Cardiac fibroblast (primary cell): ENCODE measurements at regions not wholly inside any gene's neighbourhood (a gene's known extent, or its start where the extent isn't known, plus 50 kb on each side); places are given as distances from the start of the nearest gene placed in this dataset.
"Not testable (repeated sequence)": the region's sequence is repeated elsewhere in the genome, so short reads cannot be mapped to it uniquely, and the experiment has no call there.

ENCODE experiments used
- DNase-seq, 2 donors: peaks; one replicate each; pipeline versions ENCODE4 v3.0.0 to v3.0.0-alpha.2; 2010; ENCODE audit warnings: low read depth in 2 of 2
- H3K4me3 ChIP-seq, 2 donors: replicated peaks in 1 of 2; 1 replicate in 1 of 2; 2 replicates in 1 of 2; pipeline ENCODE4 v1.5.1; 2011; ENCODE audit warnings: low read depth in 2 of 2, low read length in 2 of 2, mild to moderate bottlenecking in 2 of 2, moderate library complexity in 1 of 2

GRCh38 chr5:1573217-1574022, 49.7 kb upstream of the LPCAT1 start:
- not testable (repeated sequence) for DNase-seq, H3K4me3 ChIP-seq
